PC-3 (cell line): ENCODE measurements at regions not wholly inside any gene's neighbourhood (a gene's known extent, or its start where the extent isn't known, plus 50 kb on each side); places are given as distances from the start of the nearest gene placed in this dataset.
"Not testable (repeated sequence)": the region's sequence is repeated elsewhere in the genome, so short reads cannot be mapped to it uniquely, and the experiment has no call there.

Experiments used
- ATAC-seq: fragments of 200-7000 bp; cut with Tn5 transposase; 2 replicates; pipeline ENCODE4 v1.9.1; 2020; ENCODE audit warnings: mild to moderate bottlenecking, moderate library complexity
- BruUV-seq: library from RNA; stranded (reverse); fragments of 400-500 nt; replicated peaks from 2 replicates; lab custom pipeline; 2021; lab: Mats Ljungman, UMichigan
- CTCF ChIA-PET: fragments of 300-600 bp; sonication (Branson Sonifier 250); formaldehyde crosslinking; loops from one replicate; lab custom pipeline; 2022; ENCODE audit warnings: antibody characterized with exemption; lab: Charles Lee
- POLR2A ChIA-PET: fragments of 300-600 bp; sonication (Branson Sonifier 250); formaldehyde crosslinking; loops from one replicate; lab custom pipeline; 2022; ENCODE audit warnings: antibody characterized with exemption; ENCODE audit not compliant: unreplicated experiment; lab: Charles Lee
- DNase-seq: peaks from one replicate; pipeline ENCODE4 v3.0.0-alpha.2; 2015
- H2AFZ ChIP-seq: fragments of 300-600 bp; sonication (generic); 2 replicates; pipeline ENCODE4 v1.6.0; 2016; ENCODE audit warnings: antibody characterized with exemption, low read length
- H3F3A ChIP-seq: fragments of 300-600 bp; sonication (generic); one replicate; pipeline ENCODE4 v1.6.0; 2017; ENCODE audit warnings: antibody characterized with exemption, low read length, control low read depth, mild to moderate bottlenecking; ENCODE audit not compliant: unreplicated experiment
- H3K27ac ChIP-seq: fragments of 300-600 bp; sonication (generic); 2 replicates; pipeline ENCODE4 v1.5.1; 2016; ENCODE audit warnings: mild to moderate bottlenecking, low read length
- H3K27me3 ChIP-seq: fragments of 300-600 bp; sonication (generic); 2 replicates; pipeline ENCODE4 v1.6.1; 2016; ENCODE audit warnings: low read length, mixed read lengths
- H3K36me3 ChIP-seq: fragments of 300-600 bp; sonication (generic); 2 replicates; pipeline ENCODE4 v1.6.1; 2016; ENCODE audit warnings: low read depth, mixed run types, low read length, mixed read lengths
- H3K4me1 ChIP-seq: fragments of 300-600 bp; sonication (generic); 2 replicates; pipeline ENCODE4 v1.5.1; 2016; ENCODE audit warnings: low read length; ENCODE audit not compliant: insufficient read depth
- H3K4me2 ChIP-seq: fragments of 300-600 bp; sonication (generic); 2 replicates; pipeline ENCODE4 v1.6.0; 2016; ENCODE audit warnings: low read length
- H3K4me3 ChIP-seq: fragments of 300-600 bp; sonication (generic); 2 replicates; pipeline ENCODE4 v1.5.1; 2016; ENCODE audit warnings: mild to moderate bottlenecking, low read length, mixed read lengths
- H3K79me2 ChIP-seq: fragments of 300-600 bp; sonication (generic); 2 replicates; pipeline ENCODE4 v1.6.1; 2017; ENCODE audit warnings: low read length, mixed read lengths
- H3K9ac ChIP-seq: fragments of 300-600 bp; sonication (generic); 2 replicates; pipeline ENCODE4 v1.6.0; 2016; ENCODE audit warnings: mild to moderate bottlenecking, low read length
- H3K9me2 ChIP-seq: fragments of 300-600 bp; sonication (generic); replicated peaks from 2 replicates; pipeline ENCODE4 v1.6.1; 2016; ENCODE audit warnings: mixed run types, low read length, mixed read lengths
- H3K9me3 ChIP-seq: fragments of 300-600 bp; sonication (generic); 2 replicates; pipeline ENCODE4 v1.6.1; 2016; ENCODE audit warnings: low read length, mixed read lengths
- H4K20me1 ChIP-seq: fragments of 300-600 bp; sonication (generic); 2 replicates; pipeline ENCODE4 v1.6.1; 2016; ENCODE audit warnings: low read length, mixed read lengths
- EZH2 ChIP-seq: fragments of 300-600 bp; sonication (generic); IDR thresholded peaks from one replicate; pipeline ENCODE4 v1.6.1; 2017; ENCODE audit warnings: antibody characterized with exemption, mild to moderate bottlenecking, low read length; ENCODE audit not compliant: unreplicated experiment
- EZH2phosphoT487 ChIP-seq: fragments of 300-600 bp; sonication (generic); IDR thresholded peaks from 2 replicates; pipeline ENCODE4 v1.6.1; 2018; ENCODE audit warnings: mild to moderate bottlenecking, antibody characterized with exemption, low read length, borderline replicate concordance
- intact Hi-C: fragments of 100-400 bp; cut with micrococcal nuclease; formaldehyde crosslinking; loops from 2 replicates; pipeline ENCODE4 v1.9.0; 2023
- TF ChIP-seq, protein P1 (sequence below): fragments of 300-600 bp; sonication (generic); conservative IDR thresholded peaks from 2 replicates; pipeline ENCODE4 v1.5.1; 2017; ENCODE audit warnings: antibody characterized with exemption, low read depth, mild to moderate bottlenecking, low read length

DNA sequence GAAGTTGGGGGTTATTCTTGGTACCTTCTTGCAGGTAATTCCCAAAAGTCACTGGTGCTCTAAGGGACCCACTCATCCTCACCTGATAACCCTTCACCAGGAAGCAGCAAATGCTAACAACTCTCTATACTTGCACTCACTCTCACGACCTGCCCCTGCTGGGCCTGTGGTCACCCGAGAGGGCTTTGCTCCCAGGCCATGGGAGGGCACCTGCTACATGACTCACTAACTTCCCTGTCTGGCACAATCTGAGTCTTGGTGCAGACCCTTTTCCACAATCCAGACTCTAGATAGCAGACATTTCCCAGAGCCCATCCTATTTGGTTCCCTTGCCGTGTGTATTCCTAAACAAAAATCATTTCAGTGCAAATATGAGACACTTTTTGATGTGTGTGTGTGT, 403.8 kb upstream of the FAT1 start:
- Histone ChIP-seq H4K20me1 (no peaks in the 10 kb centered on the region), H3K27ac (peak overlapping the region; percentile 70; the same call in 1 of the 2 replicates), H3K27me3 (no peaks in the 10 kb centered on the region), H3K4me3 (no peak overlapping the region), H3K79me2 (no peaks in the 10 kb centered on the region), H3K4me1 (peaks cover 17% of the 10 kb centered on the region; the same call in 1 of the 2 replicates), H3K9me2 (no peaks in the 10 kb centered on the region), H3K36me3 (no peaks in the 10 kb centered on the region), H2AFZ (no peak overlapping the region), H3F3A (no peaks in the 10 kb centered on the region), H3K9ac (no peak overlapping the region), H3K4me2 (no peak overlapping the region), H3K9me3 (no peaks in the 10 kb centered on the region)
- ATAC-seq, result no peak
- ChIA-PET CTCF (no interaction called here), POLR2A (no interaction called here)
- BruUV-seq, result no TSS peak
- DNase-seq, result no peak
- TF ChIP-seq EZH2phosphoT487 (no peak), EZH2 (no peak)
- TF ChIP-seq, protein P1, sequence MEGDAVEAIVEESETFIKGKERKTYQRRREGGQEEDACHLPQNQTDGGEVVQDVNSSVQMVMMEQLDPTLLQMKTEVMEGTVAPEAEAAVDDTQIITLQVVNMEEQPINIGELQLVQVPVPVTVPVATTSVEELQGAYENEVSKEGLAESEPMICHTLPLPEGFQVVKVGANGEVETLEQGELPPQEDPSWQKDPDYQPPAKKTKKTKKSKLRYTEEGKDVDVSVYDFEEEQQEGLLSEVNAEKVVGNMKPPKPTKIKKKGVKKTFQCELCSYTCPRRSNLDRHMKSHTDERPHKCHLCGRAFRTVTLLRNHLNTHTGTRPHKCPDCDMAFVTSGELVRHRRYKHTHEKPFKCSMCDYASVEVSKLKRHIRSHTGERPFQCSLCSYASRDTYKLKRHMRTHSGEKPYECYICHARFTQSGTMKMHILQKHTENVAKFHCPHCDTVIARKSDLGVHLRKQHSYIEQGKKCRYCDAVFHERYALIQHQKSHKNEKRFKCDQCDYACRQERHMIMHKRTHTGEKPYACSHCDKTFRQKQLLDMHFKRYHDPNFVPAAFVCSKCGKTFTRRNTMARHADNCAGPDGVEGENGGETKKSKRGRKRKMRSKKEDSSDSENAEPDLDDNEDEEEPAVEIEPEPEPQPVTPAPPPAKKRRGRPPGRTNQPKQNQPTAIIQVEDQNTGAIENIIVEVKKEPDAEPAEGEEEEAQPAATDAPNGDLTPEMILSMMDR, result no peak
- intact Hi-C loops, result no loop called here

DNA sequence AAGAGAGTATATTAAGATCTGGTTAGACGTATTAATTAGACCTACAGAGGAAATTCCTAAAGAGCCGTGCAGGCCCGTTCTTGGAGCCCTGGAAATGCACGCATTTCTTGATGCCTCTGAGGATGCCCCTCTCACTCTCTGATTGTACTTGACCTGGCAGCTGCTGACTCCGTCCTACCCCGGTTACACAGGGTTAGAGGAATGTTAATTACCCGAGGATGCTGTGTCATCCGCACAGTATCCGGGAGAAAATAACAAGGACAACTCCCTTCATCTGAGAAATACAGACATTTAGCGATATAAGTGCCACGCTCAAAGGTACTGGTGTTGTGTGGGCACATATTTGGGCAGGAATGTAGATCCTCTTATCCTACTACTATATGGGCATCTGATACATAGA, 404.6 kb upstream of the FAT1 start:
- CTCF ChIA-PET, result no interaction called here
- Histone ChIP-seq H3K79me2 (no peaks in the 10 kb centered on the region), H3F3A (no peaks in the 10 kb centered on the region), H2AFZ (no peak overlapping the region), H3K4me1 (peaks cover 17% of the 10 kb centered on the region; the same call in 1 of the 2 replicates), H3K4me2 (peak overlapping the region; percentile 52), H3K9me2 (no peaks in the 10 kb centered on the region), H3K27ac (peak overlapping the region; percentile 70), H3K27me3 (no peaks in the 10 kb centered on the region), H3K9me3 (no peaks in the 10 kb centered on the region), H4K20me1 (no peaks in the 10 kb centered on the region), H3K4me3 (no peak overlapping the region), H3K36me3 (no peaks in the 10 kb centered on the region), H3K9ac (peak overlapping the region; percentile 49)
- TF ChIP-seq, protein P1, result no peak
- TF ChIP-seq EZH2phosphoT487 (no peak), EZH2 (no peak)
- no TSS peak for BruUV-seq
- POLR2A ChIA-PET, result no interaction called here
- DNase-seq (peak; percentile 40), ATAC-seq (peak; percentile 76)
- intact Hi-C loops, result no loop called here

DNA sequence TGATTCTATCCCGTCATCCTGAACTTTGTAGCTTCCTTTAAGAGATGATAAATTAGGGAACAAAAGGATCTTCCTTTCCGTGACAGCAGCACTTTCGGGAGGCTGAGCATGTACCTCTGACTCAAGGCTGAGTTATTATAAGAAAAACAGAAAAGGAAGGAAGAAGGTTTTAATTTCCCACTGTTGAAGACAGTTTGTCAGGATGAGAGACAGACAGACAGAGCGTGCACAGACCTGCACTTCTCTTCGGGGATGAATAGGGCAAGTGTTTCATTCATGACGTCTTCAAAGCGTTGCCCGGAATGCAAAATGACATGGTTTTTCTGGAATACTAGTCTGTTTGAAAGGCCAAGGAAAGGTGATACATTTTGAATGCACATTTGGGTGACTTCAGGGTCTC, 405.3 kb upstream of the FAT1 start:
- POLR2A ChIA-PET, result no interaction called here
- TF ChIP-seq EZH2 (no peak), EZH2phosphoT487 (no peak)
- TF ChIP-seq, protein P1, result no peak
- Histone ChIP-seq H2AFZ (peak overlapping the region; percentile 45; the same call in 1 of the 2 replicates), H4K20me1 (no peaks in the 10 kb centered on the region), H3K79me2 (no peaks in the 10 kb centered on the region), H3K4me1 (peaks cover 17% of the 10 kb centered on the region; the same call in 1 of the 2 replicates), H3K27ac (peak overlapping the region; percentile 70), H3K9ac (peak overlapping the region; percentile 49), H3K4me3 (no peak overlapping the region), H3K9me3 (no peaks in the 10 kb centered on the region), H3K4me2 (peak overlapping the region; percentile 52), H3K9me2 (no peaks in the 10 kb centered on the region), H3K36me3 (no peaks in the 10 kb centered on the region), H3K27me3 (no peaks in the 10 kb centered on the region), H3F3A (no peaks in the 10 kb centered on the region)
- ATAC-seq (peak; percentile 77), DNase-seq (peak; percentile 36)
- intact Hi-C loops, result no loop called here
- no TSS peak for BruUV-seq
- CTCF ChIA-PET, result no interaction called here

DNA sequence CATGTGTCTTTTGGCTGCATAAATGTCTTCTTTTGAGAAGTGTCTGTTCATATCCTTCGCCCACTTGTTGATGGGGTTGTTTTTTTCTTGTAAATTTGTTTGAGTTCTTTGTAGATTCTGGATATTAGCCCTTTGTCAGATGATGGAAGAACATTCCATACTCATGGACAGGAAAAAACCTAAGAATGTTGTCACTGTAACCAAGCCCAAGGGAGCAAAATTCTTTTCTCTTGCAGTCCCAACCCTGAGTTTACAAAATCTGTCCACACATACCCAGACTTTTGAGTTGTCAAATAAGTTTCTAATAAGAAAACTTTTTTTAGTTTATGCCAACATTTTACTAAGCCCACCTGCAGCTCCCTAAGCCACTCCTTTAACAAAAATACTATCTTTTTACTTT, 408.2 kb upstream of the FAT1 start:
- H3K4me2 ChIP-seq, BruUV-seq, H3F3A ChIP-seq, H4K20me1 ChIP-seq, CTCF ChIA-PET, H3K79me2 ChIP-seq, H3K27ac ChIP-seq, H3K27me3 ChIP-seq, H3K4me3 ChIP-seq, H3K9ac ChIP-seq, H3K9me2 ChIP-seq, ATAC-seq, intact Hi-C loops, H3K9me3 ChIP-seq, H2AFZ ChIP-seq, DNase-seq, POLR2A ChIA-PET, H3K36me3 ChIP-seq: not testable (repeated sequence)
- peaks cover 17% of the 10 kb centered on the region; the same call in 1 of the 2 replicates for H3K4me1 ChIP-seq
